ENCODE measurements at regions not wholly inside any gene's neighbourhood (a gene's known extent, or its start where the extent isn't known, plus 50 kb on each side); places are given as distances from the start of the nearest gene placed in this dataset.

- Histone ChIP-seq H3K9me3 (ENCODE audit: control insufficient read depth, insufficient read depth, low read length) (no peaks in the 10 kb centered on the region), H3K27ac (ENCODE audit: low read depth, low read length) (no peak overlapping the region), H3K27me3 (ENCODE audit: control insufficient read depth, insufficient read depth, low read length) (no peaks in the 10 kb centered on the region), H3K4me3 (ENCODE audit: low read depth, low read length) (no peak overlapping the region)
- ChIA-PET POLR2A (no interaction called here), CTCF (interaction anchor here (0.9 kb wide), 1 partner anchor 21 kb away, joined by 4 read pairs; no protein-coding TSS in a partner anchor)
- TF ChIP-seq CTCF (IDR thresholded peaks at IDR 0.05; ENCODE audit: low read depth, low read length) = no peak
- no peak for DNase-seq (ENCODE audit: low read depth, low spot score)
Measured at GRCh38 chr12:108019862-108020261, 109.2 kb upstream of the WSCD2 start.

- Histone ChIP-seq H3K4me3 (ENCODE audit: low read depth, low read length) (no peak overlapping the region), H3K27ac (ENCODE audit: low read depth, low read length) (no peak overlapping the region), H3K9me3 (ENCODE audit: control insufficient read depth, insufficient read depth, low read length) (no peaks in the 10 kb centered on the region), H3K27me3 (ENCODE audit: control insufficient read depth, insufficient read depth, low read length) (no peaks in the 10 kb centered on the region)
- TF ChIP-seq CTCF (IDR thresholded peaks at IDR 0.05; ENCODE audit: low read depth, low read length) = no peak
- DNase-seq (ENCODE audit: low read depth, low spot score) = no peak
- ChIA-PET POLR2A (no interaction called here), CTCF (no interaction called here)
Measured at GRCh38 chr12:108021141-108021540, 107.9 kb upstream of the WSCD2 start.

DNA sequence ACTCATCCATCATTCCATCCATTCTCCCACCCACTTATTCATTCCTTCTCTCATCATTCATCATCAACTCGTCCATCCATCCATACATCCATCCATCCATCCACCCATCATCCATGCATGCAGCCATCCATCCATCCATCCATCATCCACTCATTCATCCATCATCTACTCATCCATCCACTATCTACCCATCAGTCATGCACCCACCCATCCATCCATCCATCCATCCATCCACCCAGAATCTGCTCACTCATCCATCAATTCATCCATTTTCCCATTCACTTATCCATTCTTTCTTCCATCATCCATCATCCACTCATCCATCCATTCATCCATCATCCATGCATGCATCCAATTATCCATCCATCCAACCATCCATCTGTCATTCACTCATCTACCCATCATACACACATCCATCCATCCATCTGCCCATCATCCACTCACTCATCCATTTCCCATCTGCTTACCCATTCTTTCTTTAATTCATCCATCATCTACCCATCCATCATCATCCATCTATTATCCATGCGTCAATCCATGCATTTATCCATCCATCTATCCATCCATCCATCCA, 107.1 kb upstream of the WSCD2 start:
- Histone ChIP-seq H3K9me3 (ENCODE audit: control insufficient read depth, insufficient read depth, low read length) (no peaks in the 10 kb centered on the region), H3K27ac (ENCODE audit: low read depth, low read length) (no peak overlapping the region), H3K27me3 (ENCODE audit: control insufficient read depth, insufficient read depth, low read length) (no peaks in the 10 kb centered on the region), H3K4me3 (ENCODE audit: low read depth, low read length) (no peak overlapping the region)
- CTCF ChIA-PET = no interaction called here
- POLR2A ChIA-PET = no interaction called here
- no peak for TF ChIP-seq CTCF (IDR thresholded peaks at IDR 0.05; ENCODE audit: low read depth, low read length)
- DNase-seq (ENCODE audit: low read depth, low spot score) = no peak

DNA sequence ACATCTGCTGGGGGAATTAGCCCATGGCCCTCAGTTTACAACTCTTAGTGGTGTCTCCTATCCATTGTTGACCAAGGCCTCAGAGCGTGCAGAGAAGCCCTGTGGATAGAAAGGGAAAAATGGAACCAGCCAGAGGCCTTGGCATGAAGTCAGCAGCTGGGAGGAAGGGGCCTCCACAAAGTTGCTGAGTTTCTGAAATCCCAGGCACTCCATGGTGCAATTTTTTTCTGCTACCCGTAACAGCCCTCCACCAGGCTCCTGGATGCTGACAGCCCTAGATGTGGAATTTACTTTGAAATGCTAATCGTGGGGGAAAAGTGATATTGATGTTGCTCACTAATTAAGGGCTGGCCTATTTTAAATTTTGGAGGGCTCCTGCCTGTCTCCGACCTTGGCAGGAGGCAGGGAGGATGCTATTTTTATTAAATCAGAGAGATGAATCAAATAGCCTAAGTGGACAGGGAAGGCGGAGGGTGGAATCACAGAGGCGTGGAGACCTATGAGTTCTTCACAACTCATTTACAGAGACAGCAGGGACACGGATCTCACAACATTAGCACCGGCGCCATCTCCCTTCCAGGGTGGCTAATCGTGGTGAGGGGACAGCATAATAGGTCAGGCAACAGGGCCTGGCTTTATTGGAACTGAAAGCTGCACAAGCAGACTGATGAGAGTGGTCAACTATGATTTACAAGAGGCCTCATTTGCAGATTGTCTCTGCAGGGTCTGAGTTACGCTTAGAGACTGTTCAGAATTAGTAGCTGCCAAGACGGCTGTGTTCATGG, 99.8 kb upstream of the WSCD2 start:
- Histone ChIP-seq H3K9me3 (ENCODE audit: control insufficient read depth, insufficient read depth, low read length) (no peaks in the 10 kb centered on the region), H3K27me3 (ENCODE audit: control insufficient read depth, insufficient read depth, low read length) (no peaks in the 10 kb centered on the region), H3K4me3 (ENCODE audit: low read depth, low read length) (no peak overlapping the region), H3K27ac (ENCODE audit: low read depth, low read length) (no peak overlapping the region)
- POLR2A ChIA-PET = no interaction called here
- no peak for DNase-seq (ENCODE audit: low read depth, low spot score)
- TF ChIP-seq CTCF (IDR thresholded peaks at IDR 0.05; ENCODE audit: low read depth, low read length) = no peak
- CTCF ChIA-PET = no interaction called here

GRCh38 chr12:108033090-108033489, 96.0 kb upstream of the WSCD2 start:
- no peaks in the 10 kb centered on the region for H3K9me3 ChIP-seq (ENCODE audit: control insufficient read depth, insufficient read depth, low read length)
- ChIA-PET POLR2A (no interaction called here), CTCF (no interaction called here)
- no peak for TF ChIP-seq CTCF (IDR thresholded peaks at IDR 0.05; ENCODE audit: low read depth, low read length)
- DNase-seq (ENCODE audit: low read depth, low spot score) = no peak
- H3K4me3 ChIP-seq (ENCODE audit: low read depth, low read length) = no peak overlapping the region
- H3K27ac ChIP-seq (ENCODE audit: low read depth, low read length) = no peak overlapping the region
- H3K27me3 ChIP-seq (ENCODE audit: control insufficient read depth, insufficient read depth, low read length) = no peaks in the 10 kb centered on the region

Data from AG04450 (cell line).